Gastroesophageal sphincter (tissue), 4 donors: ENCODE measurements at regions not wholly inside any gene's neighbourhood (a gene's known extent, or its start where the extent isn't known, plus 50 kb on each side); places are given as distances from the start of the nearest gene placed in this dataset.

Experiments
- ATAC-seq: fragments of 150-250 bp; one replicate; pipeline ENCODE4 v1.9.1; 2016; ENCODE audit warnings: mild to moderate bottlenecking, moderate library complexity
- H3K27ac ChIP-seq, 4 donors: fragments of 200-600 bp; sonication (generic) in 3 of 4; 1 replicate in 3 of 4; 2 replicates in 1 of 4; pipeline ENCODE4 v1.5.1; 2016 to 2019
- H3K27me3 ChIP-seq: fragments of 200-600 bp; sonication (generic); one replicate; pipeline ENCODE4 v1.5.1; 2019
- H3K36me3 ChIP-seq, 2 donors: fragments of 200-600 bp; sonication (generic); one replicate each; pipeline ENCODE4 v1.5.1; 2019; ENCODE audit warnings: control low read depth in 1 of 2
- H3K4me1 ChIP-seq, 3 donors: fragments of 200-600 bp; sonication (generic); 1 replicate in 2 of 3; 2 replicates in 1 of 3; pipeline ENCODE4 v1.5.1; 2016 to 2019; ENCODE audit warnings: control low read depth in 2 of 3
- H3K4me3 ChIP-seq, 2 donors: fragments of 200-600 bp; sonication (generic); one replicate each; pipeline ENCODE4 v1.5.1; 2019; ENCODE audit warnings: mild to moderate bottlenecking in 1 of 2, moderate library complexity in 1 of 2
- H3K9me3 ChIP-seq, 3 donors: fragments of 200-600 bp; sonication (generic); one replicate each; pipeline ENCODE4 v1.5.1; 2017 to 2019; ENCODE audit warnings: control low read depth in 2 of 3
- EP300 ChIP-seq: sonication (generic); formaldehyde crosslinking; IDR thresholded peaks from one replicate; pipeline ENCODE4 v1.6.1; 2017; ENCODE audit warnings: antibody characterized with exemption, mild to moderate bottlenecking
- POLR2A ChIP-seq, 2 donors: fragments of 450-650 bp; IDR thresholded peaks; one replicate each; pipeline ENCODE4 v1.6.1; 2017; ENCODE audit warnings: antibody characterized with exemption in 2 of 2, mild to moderate bottlenecking in 2 of 2, moderate library complexity in 1 of 2
- POLR2AphosphoS5 ChIP-seq: sonication (generic); formaldehyde crosslinking; IDR thresholded peaks from one replicate; pipeline ENCODE4 v1.6.1; 2017; ENCODE audit warnings: antibody characterized with exemption
- WGBS, 2 donors: methylation state at CpG; one replicate each; pipeline ENCODE4 v1.1.5; 2018; ENCODE audit warnings: low coverage in 1 of 2; 5-methylcytosine and 5-hydroxymethylcytosine counted together
- TF ChIP-seq, protein P1 (sequence below), 4 experiments: fragments of 200-600 bp in 2 of 4; fragments of 450-650 bp in 2 of 4; sonication (generic) in 1 of 4; IDR thresholded peaks; one replicate each; pipeline ENCODE4 v1.5.1; 2017 to 2019; ENCODE audit warnings: antibody characterized with exemption in 4 of 4, mild to moderate bottlenecking in 2 of 4, moderate library complexity in 2 of 4

DNA sequence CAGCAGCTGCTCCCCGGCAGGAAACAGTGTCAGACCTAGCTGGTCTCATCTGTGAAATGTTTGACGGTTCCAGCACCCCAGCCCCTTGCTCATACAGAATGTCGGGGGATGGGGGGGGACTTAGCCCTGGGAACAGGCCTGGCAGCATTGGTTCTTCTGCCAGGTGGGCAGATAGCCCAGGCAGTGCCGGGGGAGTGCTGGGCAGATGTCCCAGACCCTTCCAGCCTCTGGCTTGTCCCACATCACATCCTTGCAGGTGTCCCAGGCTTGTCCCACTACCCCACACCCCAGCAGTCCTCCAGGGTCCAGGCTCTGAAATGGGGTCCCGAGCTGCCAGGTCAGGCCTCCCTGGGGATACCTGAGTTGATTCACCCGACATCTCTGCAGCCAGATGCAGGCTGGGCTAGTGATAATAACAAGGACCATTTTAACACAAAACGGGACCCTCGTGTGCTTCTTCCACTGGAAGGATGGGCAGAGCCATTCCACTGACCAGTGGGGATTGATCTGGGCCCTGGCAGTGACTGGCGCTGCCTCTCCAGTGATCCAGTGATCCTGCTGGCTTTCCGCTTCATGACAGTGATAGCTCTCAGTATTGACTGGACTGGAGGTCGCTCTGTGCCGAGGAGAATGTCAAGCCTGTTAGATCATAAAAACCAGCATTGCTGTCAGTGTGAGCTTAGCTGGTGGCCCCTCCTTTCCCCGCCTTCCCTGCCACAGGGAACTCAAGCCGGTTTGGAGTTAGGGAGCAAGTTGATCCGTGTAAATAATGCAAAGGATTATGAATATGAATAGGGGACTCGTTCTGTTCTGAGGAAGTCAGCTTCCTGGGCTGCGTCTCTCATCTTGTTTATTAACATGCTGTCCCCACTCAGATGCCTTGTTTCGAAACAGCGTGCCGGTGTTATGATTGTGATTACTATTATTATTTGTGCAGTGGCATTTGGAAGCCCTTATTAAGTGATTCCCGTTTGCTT lies 180.6 kb downstream of the AACS start:
- Histone ChIP-seq H3K4me3 (no peak overlapping the region), H3K27ac (peak overlapping the region in 3 of 4 donors; percentile 8 to 61 (median 50)), H3K36me3 (no peaks in the 10 kb centered on the region), H3K27me3 (peaks cover 68% of the 10 kb centered on the region), H3K9me3 (no peaks in the 10 kb centered on the region), H3K4me1 (no peaks in the 10 kb centered on the region)
- ATAC-seq: no peak
- TF ChIP-seq, protein P1, sequence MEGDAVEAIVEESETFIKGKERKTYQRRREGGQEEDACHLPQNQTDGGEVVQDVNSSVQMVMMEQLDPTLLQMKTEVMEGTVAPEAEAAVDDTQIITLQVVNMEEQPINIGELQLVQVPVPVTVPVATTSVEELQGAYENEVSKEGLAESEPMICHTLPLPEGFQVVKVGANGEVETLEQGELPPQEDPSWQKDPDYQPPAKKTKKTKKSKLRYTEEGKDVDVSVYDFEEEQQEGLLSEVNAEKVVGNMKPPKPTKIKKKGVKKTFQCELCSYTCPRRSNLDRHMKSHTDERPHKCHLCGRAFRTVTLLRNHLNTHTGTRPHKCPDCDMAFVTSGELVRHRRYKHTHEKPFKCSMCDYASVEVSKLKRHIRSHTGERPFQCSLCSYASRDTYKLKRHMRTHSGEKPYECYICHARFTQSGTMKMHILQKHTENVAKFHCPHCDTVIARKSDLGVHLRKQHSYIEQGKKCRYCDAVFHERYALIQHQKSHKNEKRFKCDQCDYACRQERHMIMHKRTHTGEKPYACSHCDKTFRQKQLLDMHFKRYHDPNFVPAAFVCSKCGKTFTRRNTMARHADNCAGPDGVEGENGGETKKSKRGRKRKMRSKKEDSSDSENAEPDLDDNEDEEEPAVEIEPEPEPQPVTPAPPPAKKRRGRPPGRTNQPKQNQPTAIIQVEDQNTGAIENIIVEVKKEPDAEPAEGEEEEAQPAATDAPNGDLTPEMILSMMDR (IDR thresholded peaks at IDR 0.05): no peak
- no peak for TF ChIP-seq POLR2A (IDR thresholded peaks at IDR 0.05)
- TF ChIP-seq EP300: no peak
- TF ChIP-seq POLR2AphosphoS5: no peak
- WGBS, 2 donors: 23 to 25% methylated on average over 12 to 14 of the region's 21 CpGs

DNA sequence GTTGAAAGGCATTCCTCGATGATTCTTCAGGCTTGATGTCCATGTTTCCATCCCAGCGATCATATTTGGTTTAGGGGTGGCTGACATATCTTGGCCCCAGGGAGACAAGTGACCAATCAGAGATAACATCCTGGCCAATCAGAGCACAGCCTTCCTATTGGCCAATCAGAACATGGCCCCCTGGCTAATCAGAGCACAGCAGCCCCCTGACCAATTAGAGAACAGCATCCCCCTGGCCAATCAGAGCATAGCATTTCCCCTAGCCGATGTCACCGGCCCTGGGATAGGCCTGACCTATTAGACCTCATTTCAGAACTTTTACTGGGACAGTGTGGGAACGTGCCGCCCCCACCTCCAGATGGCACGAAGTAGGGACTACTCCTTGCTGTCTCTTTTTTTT lies 182.2 kb downstream of the AACS start:
- 95 to 100% methylated on average over 1 to 5 of the region's 7 CpGs for WGBS, 2 donors
- Histone ChIP-seq H3K27me3 (peaks cover 63% of the 10 kb centered on the region), H3K27ac (no peak overlapping the region), H3K4me3 (no peak overlapping the region), H3K9me3 (no peaks in the 10 kb centered on the region), H3K36me3 (no peaks in the 10 kb centered on the region), H3K4me1 (no peaks in the 10 kb centered on the region)
- TF ChIP-seq POLR2A (IDR thresholded peaks at IDR 0.05): no peak
- TF ChIP-seq, protein P1 (IDR thresholded peaks at IDR 0.05): no peak
- TF ChIP-seq EP300: no peak
- TF ChIP-seq POLR2AphosphoS5: no peak
- ATAC-seq: no peak

DNA sequence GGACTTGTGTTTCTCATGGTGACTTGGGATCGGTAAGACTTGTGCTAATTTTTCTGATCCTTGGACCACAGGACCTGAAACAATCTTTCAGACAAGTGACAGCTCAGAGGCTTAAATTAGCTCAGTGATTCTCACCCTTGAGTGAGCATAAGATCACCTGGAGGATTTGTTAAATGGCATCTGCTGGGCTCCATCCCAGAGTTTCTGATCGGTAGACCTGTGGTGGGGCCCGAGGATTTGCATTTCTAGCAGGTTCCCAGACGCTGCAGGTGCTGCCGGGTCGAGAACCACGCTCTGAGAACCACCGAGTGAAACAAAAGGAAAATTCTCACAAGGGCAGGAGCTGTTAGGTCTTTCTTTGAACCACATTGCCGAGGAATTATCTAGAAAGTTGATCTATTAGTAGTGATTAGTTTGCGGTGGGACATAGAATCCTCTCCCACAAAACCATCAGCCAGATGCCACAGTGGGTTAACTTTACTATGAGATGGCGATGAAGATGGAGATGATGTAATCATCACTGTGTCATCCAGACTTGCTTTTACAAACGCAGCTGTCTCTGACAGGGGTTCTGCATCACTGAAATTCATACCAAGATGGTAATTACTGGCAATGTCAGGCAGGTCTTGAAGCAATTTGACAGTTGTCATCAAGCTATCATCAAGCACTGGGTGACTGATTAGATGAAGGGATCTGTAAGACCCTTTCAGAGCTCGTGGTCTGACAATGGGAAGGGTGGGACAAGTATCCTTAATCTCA lies 184.0 kb downstream of the AACS start:
- H3K4me1 ChIP-seq: no peaks in the 10 kb centered on the region
- no peaks in the 10 kb centered on the region for H3K9me3 ChIP-seq
- no peak overlapping the region for H3K27ac ChIP-seq
- peaks cover 50% of the 10 kb centered on the region for H3K27me3 ChIP-seq
- 43 to 72% methylated on average over 4 to 5 of the region's 13 CpGs for WGBS, 2 donors
- TF ChIP-seq, protein P1 (IDR thresholded peaks at IDR 0.05): no peak
- no peak for TF ChIP-seq POLR2A (IDR thresholded peaks at IDR 0.05)
- no peak for TF ChIP-seq EP300
- TF ChIP-seq POLR2AphosphoS5: no peak
- no peak for ATAC-seq
- no peaks in the 10 kb centered on the region for H3K36me3 ChIP-seq
- no peak overlapping the region for H3K4me3 ChIP-seq

DNA sequence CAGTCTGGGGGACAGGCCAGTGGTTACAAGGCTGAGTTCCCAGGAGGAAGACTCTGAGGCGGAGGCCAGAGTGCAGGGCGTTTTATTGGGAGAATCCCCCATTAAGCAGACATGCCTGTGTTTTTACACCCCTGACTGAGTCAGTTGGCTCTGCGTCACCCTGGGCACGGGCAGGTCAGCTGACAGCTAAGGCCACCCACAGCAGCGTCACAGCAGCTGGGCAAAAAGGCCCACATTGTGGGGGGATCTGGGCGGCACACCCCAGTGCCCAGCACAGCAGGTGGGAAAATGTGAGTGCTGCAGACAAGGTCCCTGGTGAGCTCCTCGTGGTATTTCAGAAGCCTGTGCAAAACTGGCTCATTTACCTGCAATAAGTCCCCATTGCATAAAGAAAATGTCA lies 184.7 kb downstream of the AACS start:
- Histone ChIP-seq H3K4me1 (no peaks in the 10 kb centered on the region), H3K27me3 (peaks cover 43% of the 10 kb centered on the region), H3K36me3 (no peaks in the 10 kb centered on the region), H3K9me3 (no peaks in the 10 kb centered on the region), H3K27ac (no peak overlapping the region), H3K4me3 (no peak overlapping the region)
- no peak for ATAC-seq
- no peak for TF ChIP-seq POLR2A (IDR thresholded peaks at IDR 0.05)
- TF ChIP-seq POLR2AphosphoS5: no peak
- TF ChIP-seq EP300: no peak
- TF ChIP-seq, protein P1 (IDR thresholded peaks at IDR 0.05): no peak
- 57% methylated on average over 3 of the region's 7 CpGs; no CpG with 5 or more reads in 1 of the 2 donors for WGBS, 2 donors
